ENCODE measurements at regions not wholly inside any gene's neighbourhood (a gene's known extent, or its start where the extent isn't known, plus 50 kb on each side); places are given as distances from the start of the nearest gene placed in this dataset.
A peak's percentile ranks its signal among the peaks of the same experiment; 100 is the strongest.

- DNase-seq (ENCODE audit: low read depth, low spot score): no peak
Measured at GRCh38 chr6:166693880-166694279, 66.8 kb upstream of the RPS6KA2 start.

DNA sequence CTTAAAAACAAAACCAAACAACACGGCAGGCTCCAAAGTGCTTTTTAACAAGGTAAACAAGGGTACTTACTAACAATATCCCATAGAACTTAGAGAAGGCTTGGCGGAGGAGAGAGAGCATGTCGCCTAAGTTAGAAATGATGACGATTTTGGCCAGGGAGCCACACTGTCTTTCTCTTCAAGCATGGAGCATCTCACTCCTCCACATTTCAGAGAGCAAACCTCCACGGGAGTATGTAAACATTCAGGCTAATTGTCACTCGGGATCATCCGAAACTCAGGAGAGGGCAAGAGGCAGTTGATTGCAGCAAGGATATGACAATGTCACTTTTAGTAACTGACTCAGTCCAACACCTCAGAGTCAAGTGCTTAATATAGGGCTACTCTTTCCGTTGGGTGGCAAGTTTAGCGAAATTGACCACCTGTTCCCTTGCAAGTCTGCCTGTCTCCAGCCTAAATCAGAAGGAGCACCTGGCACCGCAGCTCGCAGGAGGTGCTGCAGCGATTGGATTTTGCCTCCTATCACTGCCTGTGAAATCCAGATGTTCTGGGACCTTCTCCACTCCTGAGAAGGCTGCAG is 65.8 kb upstream of the RPS6KA2 start:
- no peak for DNase-seq (ENCODE audit: low read depth, low spot score)

- no peak for DNase-seq (ENCODE audit: low read depth, low spot score)
Measured at GRCh38 chr6:166691746-166692145, 64.7 kb upstream of the RPS6KA2 start.

DNA sequence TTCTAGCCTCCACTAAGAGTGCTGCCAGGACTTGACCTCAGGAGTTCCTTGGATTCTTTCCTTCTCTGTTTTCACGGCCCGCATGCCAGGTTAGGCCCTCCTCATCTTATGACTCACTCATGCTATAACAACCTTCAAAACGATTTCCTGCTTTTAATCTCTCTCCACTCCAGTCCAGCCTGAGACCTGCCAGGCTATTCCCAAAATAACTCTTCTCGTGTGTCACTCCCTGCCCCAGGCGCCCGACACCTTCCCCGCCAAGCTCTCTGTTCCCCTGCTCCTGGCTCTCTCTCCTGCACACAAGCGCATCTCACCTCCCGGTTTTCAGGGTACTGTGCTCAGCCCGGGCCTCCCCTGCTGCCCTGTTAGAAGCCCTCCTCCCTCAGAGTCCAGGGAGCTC is 64.1 kb upstream of the RPS6KA2 start:
- DNase-seq (ENCODE audit: low read depth, low spot score): peak; percentile 75

DNA sequence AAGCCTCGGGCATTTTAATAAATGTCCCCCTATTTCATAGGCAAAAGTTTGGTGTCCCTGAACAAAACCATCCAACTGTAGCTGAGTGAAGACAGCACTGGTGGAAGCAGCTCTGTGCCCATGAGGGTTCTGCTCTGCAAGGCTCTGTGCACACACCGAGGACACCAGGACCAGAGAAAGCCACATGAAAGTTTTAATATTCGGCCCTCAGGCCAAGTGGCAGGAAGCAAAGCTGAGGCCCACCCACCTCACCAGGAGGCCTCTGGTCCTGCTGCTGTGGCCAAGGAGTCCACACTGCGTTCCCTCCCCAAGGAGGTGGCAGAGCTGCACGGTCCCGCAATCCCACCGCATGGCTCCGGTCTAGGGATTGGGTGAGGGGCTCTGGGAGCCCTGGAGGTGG is 62.6 kb upstream of the RPS6KA2 start:
- DNase-seq (ENCODE audit: low read depth, low spot score): no peak

DNA sequence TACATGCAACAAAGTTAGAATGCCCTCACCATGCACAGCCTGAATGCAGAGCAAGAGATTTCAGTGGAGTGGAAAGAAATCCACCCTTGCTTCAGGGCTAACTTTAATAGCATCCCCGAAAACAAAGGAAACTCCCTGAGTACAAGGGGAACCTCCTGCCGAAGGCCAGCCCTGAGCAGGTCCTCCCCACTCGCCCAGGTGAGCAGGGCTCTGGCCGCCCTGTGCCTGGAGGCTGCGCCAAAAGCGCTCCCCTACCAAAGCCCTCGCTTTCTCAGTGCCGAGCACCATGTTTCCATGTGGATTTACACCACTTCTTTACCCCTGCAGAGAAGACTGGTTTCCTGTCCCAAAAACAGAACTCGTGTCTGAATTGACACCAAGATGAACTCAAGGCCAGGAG is 61.9 kb upstream of the RPS6KA2 start:
- DNase-seq (ENCODE audit: low read depth, low spot score): no peak

- no peak for DNase-seq (ENCODE audit: low read depth, low spot score)
Measured at GRCh38 chr6:166687879-166688205, 60.8 kb upstream of the RPS6KA2 start.

- no peak for DNase-seq (ENCODE audit: low read depth, low spot score)
Measured at GRCh38 chr6:166687070-166687878, 60.2 kb upstream of the RPS6KA2 start.

GRCh38 chr6:166686317-166686716 is 59.3 kb upstream of the RPS6KA2 start:
- no peak for DNase-seq (ENCODE audit: low read depth, low spot score)

DNA sequence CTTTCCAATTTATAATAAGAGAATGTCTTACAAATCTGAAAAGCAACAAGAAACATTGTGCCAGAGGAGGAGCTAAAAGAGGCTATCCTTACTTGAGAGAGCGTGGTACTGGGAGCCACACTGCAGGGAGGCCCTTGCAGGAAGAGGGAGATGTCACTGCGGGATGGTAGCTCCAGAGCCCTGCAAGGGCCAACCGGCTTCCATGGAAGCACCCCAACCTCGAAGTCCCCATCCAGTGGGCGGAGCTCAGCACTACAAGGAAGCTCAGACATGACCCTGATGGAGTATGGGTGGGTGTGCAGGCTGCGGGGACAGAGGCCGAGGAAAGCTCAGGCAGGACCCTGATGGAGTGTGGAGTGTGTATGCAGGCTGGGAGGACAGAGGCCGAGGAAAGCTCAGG is 57.8 kb upstream of the RPS6KA2 start:
- DNase-seq (ENCODE audit: low read depth, low spot score): no peak

GRCh38 chr6:166684170-166684569 is 57.1 kb upstream of the RPS6KA2 start:
- DNase-seq (ENCODE audit: low read depth, low spot score): no peak

DNA sequence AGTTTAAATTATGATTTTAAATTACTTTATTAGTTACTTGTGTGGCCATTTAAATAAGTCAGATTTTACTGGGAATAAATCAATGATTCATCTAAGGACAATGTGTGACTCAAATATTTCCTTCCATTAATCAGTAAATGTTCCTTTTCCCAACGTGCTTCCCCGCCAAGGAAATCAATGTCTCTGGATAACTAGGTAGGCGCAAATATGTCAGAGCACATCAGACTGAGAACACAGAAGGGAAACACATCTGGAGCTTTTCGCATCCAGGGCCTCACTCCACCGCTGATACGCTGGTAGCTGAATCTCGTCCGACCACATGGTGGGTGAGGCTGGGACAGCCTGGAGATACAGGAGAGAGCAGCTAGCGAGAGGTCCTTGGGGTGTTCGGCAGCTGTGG is 56.4 kb upstream of the RPS6KA2 start:
- peak; percentile 53 for DNase-seq (ENCODE audit: low read depth, low spot score)

- DNase-seq (ENCODE audit: low read depth, low spot score): no peak
Measured at GRCh38 chr6:166679566-166679965, 52.5 kb upstream of the RPS6KA2 start.

DNA sequence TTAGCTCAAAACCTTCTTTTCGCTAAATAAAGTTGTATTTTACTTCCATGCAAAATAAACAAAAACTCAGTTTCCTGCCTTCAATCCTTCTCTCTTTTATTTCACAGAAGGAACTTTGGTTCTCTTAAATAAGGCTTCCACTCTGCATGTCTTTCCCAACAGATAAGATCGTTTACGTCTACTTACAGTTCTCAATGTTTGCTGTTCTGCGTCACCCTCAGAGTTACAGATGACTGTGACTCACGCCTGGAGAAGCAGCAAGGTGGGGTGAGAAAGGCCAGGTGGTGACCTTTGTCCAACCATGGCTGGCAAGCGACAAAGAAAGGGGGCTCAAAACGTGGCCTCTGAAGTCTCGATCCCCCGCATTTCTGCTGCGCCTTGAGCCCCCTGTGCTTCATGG is 51.4 kb upstream of the RPS6KA2 start:
- DNase-seq (ENCODE audit: low read depth, low spot score): no peak

DNA sequence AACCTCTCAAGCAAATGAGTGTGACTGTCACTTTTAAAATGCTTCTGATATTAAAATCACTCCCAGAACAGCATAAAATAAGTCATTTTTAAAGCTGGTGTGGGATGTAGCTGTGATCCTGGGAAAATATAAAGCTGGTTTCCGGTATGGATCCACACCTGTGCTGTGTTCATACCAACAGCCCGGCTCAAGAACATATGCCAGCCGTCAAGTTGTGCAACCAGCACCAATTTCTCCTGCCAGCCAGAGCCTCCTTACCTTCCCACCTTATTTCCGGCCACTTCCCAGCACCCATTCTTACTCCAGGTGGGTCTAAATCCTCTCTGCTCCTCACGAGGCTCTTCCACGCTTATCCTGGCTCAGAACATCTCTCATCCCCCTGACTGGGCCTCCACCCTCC is 50.9 kb upstream of the RPS6KA2 start:
- DNase-seq (ENCODE audit: low read depth, low spot score): no peak

Data from astrocyte of the hippocampus (primary cell).